Central memory CD8-positive, alpha-beta T cell (primary cell): ENCODE measurements at regions not wholly inside any gene's neighbourhood (a gene's known extent, or its start where the extent isn't known, plus 50 kb on each side); places are given as distances from the start of the nearest gene placed in this dataset.

Source experiments
- ATAC-seq: fragments of 150-1000 bp; cut with Tn5 transposase; replicated peaks from 2 replicates; pipeline ENCODE4 v1.10.0; 2022; ENCODE audit warnings: mild to moderate bottlenecking, moderate FRiP score, moderate number of reproducible peaks; ENCODE audit not compliant: poor library complexity, severe bottlenecking; ENCODE audit errors: extremely low read depth
- DNase-seq, 2 donors: peaks; one replicate each; pipeline ENCODE4 v3.0.0; 2021; ENCODE audit warnings: low spot score in 2 of 2
- H3K27ac Mint-ChIP-seq: one replicate; pipeline ENCODE4 v1.8.0; 2022; ENCODE audit warnings: low read depth, mild to moderate bottlenecking, moderate library complexity, mixed read lengths
- H3K27me3 Mint-ChIP-seq: one replicate; pipeline ENCODE4 v1.8.0; 2022; ENCODE audit warnings: mixed read lengths
- H3K36me3 Mint-ChIP-seq: one replicate; pipeline ENCODE4 v1.8.0; 2022; ENCODE audit warnings: mild to moderate bottlenecking, moderate library complexity, mixed read lengths; ENCODE audit not compliant: insufficient read depth
- H3K4me1 Mint-ChIP-seq: one replicate; pipeline ENCODE4 v1.8.0; 2022; ENCODE audit warnings: mixed read lengths
- H3K4me3 Mint-ChIP-seq: one replicate; pipeline ENCODE4 v1.8.0; 2022; ENCODE audit warnings: mild to moderate bottlenecking, moderate library complexity, mixed read lengths
- H3K9me3 Mint-ChIP-seq: one replicate; pipeline ENCODE4 v1.8.0; 2022; ENCODE audit warnings: mixed read lengths

- no peak for ATAC-seq
- Mint-ChIP-seq H3K27ac (no peak overlapping the region), H3K4me3 (no peak overlapping the region), H3K4me1 (no peaks in the 10 kb centered on the region), H3K9me3 (peaks cover 14% of the 10 kb centered on the region), H3K36me3 (no peaks in the 10 kb centered on the region), H3K27me3 (no peaks in the 10 kb centered on the region)
- no peak for DNase-seq
Observed at GRCh38 chr7:10120936-10121335, 852.7 kb upstream of the PHF14 start.

GRCh38 chr7:10121631-10122030 is 852.0 kb upstream of the PHF14 start:
- no peak overlapping the region for H3K27ac Mint-ChIP-seq
- ATAC-seq, result no peak

GRCh38 chr7:10122551-10123100 is 851.0 kb upstream of the PHF14 start:
- H3K9me3 Mint-ChIP-seq, result peaks cover 8% of the 10 kb centered on the region
- DNase-seq, result no peak
- H3K4me3 Mint-ChIP-seq, result no peak overlapping the region
- no peak overlapping the region for H3K27ac Mint-ChIP-seq
- H3K4me1 Mint-ChIP-seq, result no peaks in the 10 kb centered on the region
- H3K36me3 Mint-ChIP-seq, result no peaks in the 10 kb centered on the region
- ATAC-seq, result no peak
- no peaks in the 10 kb centered on the region for H3K27me3 Mint-ChIP-seq

More at GRCh38 chr7:10121631-10122030, 852.0 kb upstream of the PHF14 start:
- H3K4me3 Mint-ChIP-seq, result no peak overlapping the region
- DNase-seq, result no peak
- no peaks in the 10 kb centered on the region for H3K27me3 Mint-ChIP-seq
- H3K36me3 Mint-ChIP-seq, result no peaks in the 10 kb centered on the region
- H3K9me3 Mint-ChIP-seq, result peaks cover 14% of the 10 kb centered on the region
- H3K4me1 Mint-ChIP-seq, result no peaks in the 10 kb centered on the region

GRCh38 chr7:10128748-10129147 is 844.9 kb upstream of the PHF14 start:
- Mint-ChIP-seq H3K27me3 (no peaks in the 10 kb centered on the region), H3K4me1 (no peaks in the 10 kb centered on the region), H3K9me3 (peaks cover 5% of the 10 kb centered on the region), H3K4me3 (no peak overlapping the region), H3K27ac (no peak overlapping the region), H3K36me3 (no peaks in the 10 kb centered on the region)
- ATAC-seq (no peak), DNase-seq (no peak)

GRCh38 chr7:10138087-10138854 is 835.4 kb upstream of the PHF14 start:
- no peaks in the 10 kb centered on the region for H3K36me3 Mint-ChIP-seq
- DNase-seq (no peak), ATAC-seq (no peak)
- no peaks in the 10 kb centered on the region for H3K4me1 Mint-ChIP-seq
- no peak overlapping the region for H3K27ac Mint-ChIP-seq
- H3K9me3 Mint-ChIP-seq, result peaks cover 21% of the 10 kb centered on the region
- H3K27me3 Mint-ChIP-seq, result no peaks in the 10 kb centered on the region
- no peak overlapping the region for H3K4me3 Mint-ChIP-seq

- DNase-seq, result no peak
- no peak overlapping the region for H3K4me3 Mint-ChIP-seq
- no peaks in the 10 kb centered on the region for H3K27me3 Mint-ChIP-seq
- H3K27ac Mint-ChIP-seq, result no peak overlapping the region
- peaks cover 28% of the 10 kb centered on the region for H3K9me3 Mint-ChIP-seq
- no peak for ATAC-seq
- no peaks in the 10 kb centered on the region for H3K4me1 Mint-ChIP-seq
- H3K36me3 Mint-ChIP-seq, result peaks cover 3% of the 10 kb centered on the region
Observed at GRCh38 chr7:10146271-10146670, 827.4 kb upstream of the PHF14 start.

GRCh38 chr7:10156972-10157371 is 816.7 kb upstream of the PHF14 start:
- Mint-ChIP-seq H3K27ac (no peak overlapping the region), H3K9me3 (peaks cover 10% of the 10 kb centered on the region), H3K36me3 (no peaks in the 10 kb centered on the region), H3K27me3 (no peaks in the 10 kb centered on the region), H3K4me1 (no peaks in the 10 kb centered on the region), H3K4me3 (no peak overlapping the region)
- no peak for DNase-seq
- ATAC-seq, result no peak

- Mint-ChIP-seq H3K9me3 (no peaks in the 10 kb centered on the region), H3K4me1 (no peaks in the 10 kb centered on the region), H3K36me3 (no peaks in the 10 kb centered on the region), H3K4me3 (no peak overlapping the region), H3K27ac (no peak overlapping the region), H3K27me3 (no peaks in the 10 kb centered on the region)
- DNase-seq (no peak), ATAC-seq (no peak)
Observed at GRCh38 chr7:10181996-10182395, 791.7 kb upstream of the PHF14 start.

- no peaks in the 10 kb centered on the region for H3K9me3 Mint-ChIP-seq
- H3K27me3 Mint-ChIP-seq, result no peaks in the 10 kb centered on the region
- no peak overlapping the region for H3K4me3 Mint-ChIP-seq
- H3K36me3 Mint-ChIP-seq, result no peaks in the 10 kb centered on the region
- no peak overlapping the region for H3K27ac Mint-ChIP-seq
- DNase-seq, result no peak
- no peaks in the 10 kb centered on the region for H3K4me1 Mint-ChIP-seq
- ATAC-seq, result no peak
Observed at GRCh38 chr7:10192074-10192473, 781.6 kb upstream of the PHF14 start.

- DNase-seq (no peak), ATAC-seq (no peak)
- H3K9me3 Mint-ChIP-seq, result peaks cover 5% of the 10 kb centered on the region
- no peak overlapping the region for H3K27ac Mint-ChIP-seq
- no peak overlapping the region for H3K4me3 Mint-ChIP-seq
- no peaks in the 10 kb centered on the region for H3K27me3 Mint-ChIP-seq
- no peaks in the 10 kb centered on the region for H3K36me3 Mint-ChIP-seq
- H3K4me1 Mint-ChIP-seq, result no peaks in the 10 kb centered on the region
Observed at GRCh38 chr7:10205696-10206095, 768.0 kb upstream of the PHF14 start.

GRCh38 chr7:10210000-10210399 is 763.7 kb upstream of the PHF14 start:
- Mint-ChIP-seq H3K27me3 (no peaks in the 10 kb centered on the region), H3K27ac (no peak overlapping the region)
- no peak for DNase-seq

GRCh38 chr7:10211016-10211415 is 762.7 kb upstream of the PHF14 start:
- no peak for DNase-seq

More at GRCh38 chr7:10210000-10210399, 763.7 kb upstream of the PHF14 start:
- Mint-ChIP-seq H3K4me1 (no peaks in the 10 kb centered on the region), H3K36me3 (no peaks in the 10 kb centered on the region), H3K4me3 (no peak overlapping the region), H3K9me3 (peaks cover 9% of the 10 kb centered on the region)
- no peak for ATAC-seq

GRCh38 chr7:10211861-10212260 is 761.8 kb upstream of the PHF14 start:
- no peak for ATAC-seq
- H3K27ac Mint-ChIP-seq, result no peak overlapping the region

More at GRCh38 chr7:10211016-10211415, 762.7 kb upstream of the PHF14 start:
- Mint-ChIP-seq H3K9me3 (peaks cover 15% of the 10 kb centered on the region), H3K4me3 (no peak overlapping the region), H3K36me3 (no peaks in the 10 kb centered on the region), H3K4me1 (no peaks in the 10 kb centered on the region), H3K27ac (no peak overlapping the region), H3K27me3 (no peaks in the 10 kb centered on the region)
- no peak for ATAC-seq

More at GRCh38 chr7:10211861-10212260, 761.8 kb upstream of the PHF14 start:
- peaks cover 15% of the 10 kb centered on the region for H3K9me3 Mint-ChIP-seq
- H3K4me1 Mint-ChIP-seq, result no peaks in the 10 kb centered on the region
- DNase-seq, result no peak
- H3K27me3 Mint-ChIP-seq, result no peaks in the 10 kb centered on the region
- H3K4me3 Mint-ChIP-seq, result no peak overlapping the region
- H3K36me3 Mint-ChIP-seq, result no peaks in the 10 kb centered on the region
